HepG2 (cell line): ENCODE measurements at regions not wholly inside any gene's neighbourhood (a gene's known extent, or its start where the extent isn't known, plus 50 kb on each side); places are given as distances from the start of the nearest gene placed in this dataset.

Experiments used
- ATAC-seq: fragments of 200-7000 bp; cut with Tn5 transposase; 3 replicates; pipeline ENCODE4 v1.9.1; 2020; ENCODE audit warnings: mild to moderate bottlenecking, moderate library complexity
- BruUV-seq: library from RNA; stranded (reverse); fragments of 400-500 nt; replicated peaks from 2 replicates; lab custom pipeline; 2021; lab: Mats Ljungman, UMichigan
- CTCF ChIA-PET: fragments of 300-600 bp; formaldehyde crosslinking; extraction: SDS; loops from one replicate; lab custom pipeline; 2021; ENCODE audit warnings: low total read pairs, inconsistent platforms, low intra/inter-chr PET ratio; lab: Yijun Ruan, JAX
- POLR2A ChIA-PET: fragments of 350-600 bp; sonication (Branson Sonifier 250); formaldehyde crosslinking; loops from one replicate; lab custom pipeline; 2020; ENCODE audit warnings: antibody characterized with exemption, inconsistent platforms; lab: Yijun Ruan, JAX
- DNase-seq: peaks from one replicate; pipeline ENCODE4 v3.0.0-alpha.2; 2015; ENCODE audit warnings: low spot score
- FAIRE-seq: peaks from 3 replicates; lab custom pipeline; 2011; peaks lifted over from hg19 to GRCh38; lab: Jason Lieb, UNC
- H2AFZ ChIP-seq: one replicate; pipeline ENCODE4 v1.6.1; 2011; ENCODE audit warnings: low read length, inconsistent platforms
- H3K27ac ChIP-seq: fragments of 300-600 bp; 3 replicates; pipeline ENCODE4 v1.8.0; 2011; ENCODE audit warnings: mixed run types, mild to moderate bottlenecking, mixed read lengths, low read length, inconsistent platforms; ENCODE audit not compliant: insufficient read depth; ENCODE audit errors: extremely low read length
- H3K27me3 ChIP-seq, 2 experiments: fragments of 200-600 bp in 1 of 2; 2 replicates in 1 of 2; 3 replicates in 1 of 2; pipeline versions ENCODE4 v1.6.0 to v1.8.0; 2011; ENCODE audit warnings: low read length in 2 of 2, mild to moderate bottlenecking in 2 of 2, moderate library complexity in 2 of 2, inconsistent platforms in 1 of 2; ENCODE audit not compliant: insufficient read depth in 2 of 2, control insufficient read depth in 1 of 2
- H3K36me3 ChIP-seq, 2 experiments: fragments of 200-600 bp in 1 of 2; replicated peaks in 1 of 2; 2 replicates in 1 of 2; 3 replicates in 1 of 2; pipeline versions ENCODE4 v1.5.1 to v1.8.0; 2011; ENCODE audit warnings: low read length in 2 of 2, inconsistent platforms in 1 of 2; ENCODE audit not compliant: insufficient read depth in 2 of 2, control insufficient read depth in 1 of 2
- H3K4me1 ChIP-seq: 2 replicates; pipeline ENCODE4 v1.5.1; 2012; ENCODE audit warnings: low read length, inconsistent platforms; ENCODE audit not compliant: insufficient read depth
- H3K4me2 ChIP-seq: 2 replicates; pipeline ENCODE4 v1.6.0; 2011; ENCODE audit warnings: low read depth, low read length, inconsistent platforms
- H3K4me3 ChIP-seq, 3 experiments: fragments of 200-600 bp in 1 of 3; sonication (generic), shearing (Covaris generic) in 1 of 3; replicated peaks in 1 of 3; 2 replicates each; pipeline ENCODE4 v1.5.1; 2011 to 2016; ENCODE audit warnings: low read length in 3 of 3, inconsistent platforms in 2 of 3, low read depth in 2 of 3, mild to moderate bottlenecking in 2 of 3, control low read depth in 1 of 3, mixed read lengths in 1 of 3; ENCODE audit not compliant: insufficient read depth in 1 of 3
- H3K79me2 ChIP-seq: one replicate; pipeline ENCODE4 v1.6.1; 2011; ENCODE audit warnings: low read length, inconsistent platforms; ENCODE audit not compliant: insufficient read depth
- H3K9ac ChIP-seq: 2 replicates; pipeline ENCODE4 v1.6.0; 2011; ENCODE audit warnings: mild to moderate bottlenecking, low read depth, low read length, inconsistent platforms; ENCODE audit not compliant: insufficient read depth
- H3K9me3 ChIP-seq: 2 replicates; pipeline ENCODE4 v1.5.1; 2012; ENCODE audit warnings: mild to moderate bottlenecking, low read length
- H4K20me1 ChIP-seq: 2 replicates; pipeline ENCODE4 v1.6.0; 2011; ENCODE audit warnings: inconsistent platforms, mild to moderate bottlenecking, low read length, moderate library complexity; ENCODE audit not compliant: insufficient read depth
- CC2D1A ChIP-seq: sonication (generic); formaldehyde crosslinking; IDR thresholded peaks from 2 replicates; pipeline ENCODE4 v1.8.1; 2023; ENCODE audit warnings: mild to moderate bottlenecking, missing genetic modification reagents
- EZH2 ChIP-seq: conservative IDR thresholded peaks from 2 replicates; pipeline ENCODE4 v1.6.1; 2012; ENCODE audit warnings: mild to moderate bottlenecking, low read depth, low read length, moderate library complexity
- FOSL2 ChIP-seq: sonication (generic); formaldehyde crosslinking; IDR thresholded peaks from 2 replicates; pipeline ENCODE4 v1.4.0; 2020; ENCODE audit warnings: missing genetic modification reagents
- GATAD1 ChIP-seq: IDR thresholded peaks from 2 replicates; pipeline ENCODE4 v1.6.1; 2016; ENCODE audit warnings: missing genetic modification reagents, missing compliant biosample characterization
- HMG20B ChIP-seq: conservative IDR thresholded peaks from 2 replicates; pipeline ENCODE4 v1.6.1; 2016; ENCODE audit warnings: missing genetic modification reagents, missing compliant biosample characterization
- KLF16 ChIP-seq, 2 experiments: sonication (generic) in 1 of 2; formaldehyde crosslinking in 1 of 2; IDR thresholded peaks; 2 replicates each; pipeline versions ENCODE4 v1.6.1 to v1.8.0; 2016 to 2023; ENCODE audit warnings: missing genetic modification reagents in 2 of 2, missing compliant biosample characterization in 1 of 2
- PPARG ChIP-seq: conservative IDR thresholded peaks from 2 replicates; pipeline ENCODE4 v1.6.1; 2016; ENCODE audit warnings: missing biosample characterization, missing genetic modification reagents
- SIN3B ChIP-seq: fragments of 150-350 bp; IDR thresholded peaks from 2 replicates; pipeline ENCODE4 v1.6.1; 2014; ENCODE audit warnings: low read length
- TBX2 ChIP-seq: sonication (generic); formaldehyde crosslinking; IDR thresholded peaks from 2 replicates; pipeline ENCODE4 v1.5.0; 2020; ENCODE audit warnings: missing genetic modification reagents, mild to moderate bottlenecking, borderline replicate concordance
- XBP1 ChIP-seq: sonication (generic); formaldehyde crosslinking; IDR thresholded peaks from 2 replicates; pipeline ENCODE4 v1.5.0; 2020; ENCODE audit warnings: missing genetic modification reagents
- ZC3H13 ChIP-seq: sonication (generic); formaldehyde crosslinking; IDR thresholded peaks from 2 replicates; pipeline ENCODE4 v1.8.1; 2023; ENCODE audit warnings: mild to moderate bottlenecking, missing genetic modification reagents, moderate library complexity
- ZNF234 ChIP-seq: sonication (generic); formaldehyde crosslinking; conservative IDR thresholded peaks from 2 replicates; pipeline ENCODE4 v1.5.1; 2020; ENCODE audit warnings: mild to moderate bottlenecking, missing genetic modification reagents
- ZNF256 ChIP-seq: sonication (generic); formaldehyde crosslinking; conservative IDR thresholded peaks from 2 replicates; pipeline ENCODE4 v1.4.0; 2020; ENCODE audit warnings: missing genetic modification reagents
- ZNF883 ChIP-seq: sonication (generic); formaldehyde crosslinking; IDR thresholded peaks from 2 replicates; pipeline ENCODE4 v1.5.1; 2020; ENCODE audit warnings: mild to moderate bottlenecking, missing genetic modification reagents; ENCODE audit errors: not compliant biosample characterization
- WGBS: methylation state at CpG from one replicate; pipeline ENCODE4 v1.1.6; 2017; ENCODE audit warnings: low lambda C conversion rate; 5-methylcytosine and 5-hydroxymethylcytosine counted together
- in situ Hi-C: cut with HindIII; loops from 2 replicates; pipeline ENCODE4 v1.10.0; 2017; ENCODE audit warnings: low pct_unique_long_range_greater_than_20kb; ENCODE audit not compliant: extremely low pct_ligation_motif_present
- intact Hi-C: fragments of 100-400 bp; cut with micrococcal nuclease; formaldehyde crosslinking; loops from one replicate; pipeline ENCODE4 v1.10.0; 2022; ENCODE audit not compliant: unreplicated experiment
- TF ChIP-seq, protein P1 (sequence below), 2 experiments: IDR thresholded peaks; 2 replicates each; pipeline ENCODE4 v1.6.1; 2011 to 2012; ENCODE audit warnings: low read length in 2 of 2, borderline replicate concordance in 1 of 2, low read depth in 1 of 2, mild to moderate bottlenecking in 1 of 2, moderate library complexity in 1 of 2
- TF ChIP-seq, protein P2 (sequence below): sonication (generic); formaldehyde crosslinking; IDR thresholded peaks from 2 replicates; pipeline ENCODE4 v1.4.0; 2020; ENCODE audit warnings: missing genetic modification reagents
- TF ChIP-seq, protein P3 (sequence below): conservative IDR thresholded peaks from 2 replicates; pipeline ENCODE4 v1.6.1; 2018; ENCODE audit warnings: missing genetic modification reagents

DNA sequence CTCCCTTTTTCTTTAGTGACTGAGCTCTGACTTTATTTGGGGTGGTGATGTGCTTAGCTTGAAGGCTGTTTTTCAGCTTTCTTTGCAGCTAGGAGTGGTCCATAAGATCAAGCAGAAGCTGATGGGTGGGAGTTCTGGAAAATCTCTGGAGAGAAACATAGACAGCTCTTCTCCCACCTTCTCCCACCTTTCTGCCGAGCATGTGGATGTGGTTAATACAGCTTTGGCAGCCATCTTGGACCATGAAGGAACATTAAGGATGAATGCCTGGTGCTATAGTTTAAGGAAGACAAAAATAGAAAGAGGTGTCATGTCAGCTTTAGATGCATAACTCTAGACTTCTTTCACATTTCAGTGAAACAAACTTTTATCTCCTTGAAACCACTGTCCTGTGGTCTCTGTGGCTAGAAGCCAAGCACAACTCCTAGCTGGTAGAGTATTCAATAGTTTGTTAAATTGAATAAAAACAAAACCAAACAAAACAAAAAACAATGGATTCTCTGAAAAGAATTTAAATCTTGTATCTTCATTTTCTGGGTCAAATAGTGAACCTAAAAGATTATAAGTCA is 203.6 kb upstream of the SESN3 start:
- DNase-seq (no peak), FAIRE-seq (no peak), ATAC-seq (no peak)
- no peaks in the 10 kb centered on the region for H3K36me3 ChIP-seq
- BruUV-seq = no TSS peak
- H3K27me3 ChIP-seq = no peaks in the 10 kb centered on the region
- POLR2A ChIA-PET = no interaction called here
- WGBS = 0% methylated on average over 1 of the region's 1 CpG
- intact Hi-C loops (no loop called here), in situ Hi-C loops (no loop called here)
- H3K9me3 ChIP-seq = no peaks in the 10 kb centered on the region
- no peaks in the 10 kb centered on the region for H3K79me2 ChIP-seq
- no peak overlapping the region for H2AFZ ChIP-seq
- TF ChIP-seq, protein P1, sequence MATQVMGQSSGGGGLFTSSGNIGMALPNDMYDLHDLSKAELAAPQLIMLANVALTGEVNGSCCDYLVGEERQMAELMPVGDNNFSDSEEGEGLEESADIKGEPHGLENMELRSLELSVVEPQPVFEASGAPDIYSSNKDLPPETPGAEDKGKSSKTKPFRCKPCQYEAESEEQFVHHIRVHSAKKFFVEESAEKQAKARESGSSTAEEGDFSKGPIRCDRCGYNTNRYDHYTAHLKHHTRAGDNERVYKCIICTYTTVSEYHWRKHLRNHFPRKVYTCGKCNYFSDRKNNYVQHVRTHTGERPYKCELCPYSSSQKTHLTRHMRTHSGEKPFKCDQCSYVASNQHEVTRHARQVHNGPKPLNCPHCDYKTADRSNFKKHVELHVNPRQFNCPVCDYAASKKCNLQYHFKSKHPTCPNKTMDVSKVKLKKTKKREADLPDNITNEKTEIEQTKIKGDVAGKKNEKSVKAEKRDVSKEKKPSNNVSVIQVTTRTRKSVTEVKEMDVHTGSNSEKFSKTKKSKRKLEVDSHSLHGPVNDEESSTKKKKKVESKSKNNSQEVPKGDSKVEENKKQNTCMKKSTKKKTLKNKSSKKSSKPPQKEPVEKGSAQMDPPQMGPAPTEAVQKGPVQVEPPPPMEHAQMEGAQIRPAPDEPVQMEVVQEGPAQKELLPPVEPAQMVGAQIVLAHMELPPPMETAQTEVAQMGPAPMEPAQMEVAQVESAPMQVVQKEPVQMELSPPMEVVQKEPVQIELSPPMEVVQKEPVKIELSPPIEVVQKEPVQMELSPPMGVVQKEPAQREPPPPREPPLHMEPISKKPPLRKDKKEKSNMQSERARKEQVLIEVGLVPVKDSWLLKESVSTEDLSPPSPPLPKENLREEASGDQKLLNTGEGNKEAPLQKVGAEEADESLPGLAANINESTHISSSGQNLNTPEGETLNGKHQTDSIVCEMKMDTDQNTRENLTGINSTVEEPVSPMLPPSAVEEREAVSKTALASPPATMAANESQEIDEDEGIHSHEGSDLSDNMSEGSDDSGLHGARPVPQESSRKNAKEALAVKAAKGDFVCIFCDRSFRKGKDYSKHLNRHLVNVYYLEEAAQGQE (IDR thresholded peaks at IDR 0.05; ENCODE audit: borderline replicate concordance in 1 of 2, low read depth in 1 of 2, low read length in 2 of 2) = no peak
- TF ChIP-seq FOSL2 = no peak
- no peak for TF ChIP-seq TBX2 (CRISPR knock-in tag)
- TF ChIP-seq HMG20B = no peak
- TF ChIP-seq, protein P2, sequence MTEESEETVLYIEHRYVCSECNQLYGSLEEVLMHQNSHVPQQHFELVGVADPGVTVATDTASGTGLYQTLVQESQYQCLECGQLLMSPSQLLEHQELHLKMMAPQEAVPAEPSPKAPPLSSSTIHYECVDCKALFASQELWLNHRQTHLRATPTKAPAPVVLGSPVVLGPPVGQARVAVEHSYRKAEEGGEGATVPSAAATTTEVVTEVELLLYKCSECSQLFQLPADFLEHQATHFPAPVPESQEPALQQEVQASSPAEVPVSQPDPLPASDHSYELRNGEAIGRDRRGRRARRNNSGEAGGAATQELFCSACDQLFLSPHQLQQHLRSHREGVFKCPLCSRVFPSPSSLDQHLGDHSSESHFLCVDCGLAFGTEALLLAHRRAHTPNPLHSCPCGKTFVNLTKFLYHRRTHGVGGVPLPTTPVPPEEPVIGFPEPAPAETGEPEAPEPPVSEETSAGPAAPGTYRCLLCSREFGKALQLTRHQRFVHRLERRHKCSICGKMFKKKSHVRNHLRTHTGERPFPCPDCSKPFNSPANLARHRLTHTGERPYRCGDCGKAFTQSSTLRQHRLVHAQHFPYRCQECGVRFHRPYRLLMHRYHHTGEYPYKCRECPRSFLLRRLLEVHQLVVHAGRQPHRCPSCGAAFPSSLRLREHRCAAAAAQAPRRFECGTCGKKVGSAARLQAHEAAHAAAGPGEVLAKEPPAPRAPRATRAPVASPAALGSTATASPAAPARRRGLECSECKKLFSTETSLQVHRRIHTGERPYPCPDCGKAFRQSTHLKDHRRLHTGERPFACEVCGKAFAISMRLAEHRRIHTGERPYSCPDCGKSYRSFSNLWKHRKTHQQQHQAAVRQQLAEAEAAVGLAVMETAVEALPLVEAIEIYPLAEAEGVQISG = no peak
- no peak for TF ChIP-seq SIN3B
- TF ChIP-seq ZNF883 (CRISPR knock-in tag) = no peak
- TF ChIP-seq, protein P3, sequence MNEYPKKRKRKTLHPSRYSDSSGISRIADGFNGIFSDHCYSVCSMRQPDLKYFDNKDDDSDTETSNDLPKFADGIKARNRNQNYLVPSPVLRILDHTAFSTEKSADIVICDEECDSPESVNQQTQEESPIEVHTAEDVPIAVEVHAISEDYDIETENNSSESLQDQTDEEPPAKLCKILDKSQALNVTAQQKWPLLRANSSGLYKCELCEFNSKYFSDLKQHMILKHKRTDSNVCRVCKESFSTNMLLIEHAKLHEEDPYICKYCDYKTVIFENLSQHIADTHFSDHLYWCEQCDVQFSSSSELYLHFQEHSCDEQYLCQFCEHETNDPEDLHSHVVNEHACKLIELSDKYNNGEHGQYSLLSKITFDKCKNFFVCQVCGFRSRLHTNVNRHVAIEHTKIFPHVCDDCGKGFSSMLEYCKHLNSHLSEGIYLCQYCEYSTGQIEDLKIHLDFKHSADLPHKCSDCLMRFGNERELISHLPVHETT = no peak
- no peak for TF ChIP-seq PPARG (CRISPR knock-in tag)
- TF ChIP-seq GATAD1 (CRISPR knock-in tag) = no peak
- no peak for TF ChIP-seq ZNF234 (CRISPR knock-in tag)
- no peak for TF ChIP-seq EZH2
- TF ChIP-seq XBP1 = no peak
- TF ChIP-seq CC2D1A (CRISPR knock-in tag) = no peak
- no peak for TF ChIP-seq ZNF256 (CRISPR knock-in tag)
- TF ChIP-seq ZC3H13 = no peak
- no peak for TF ChIP-seq KLF16 (CRISPR knock-in tag; IDR thresholded peaks at IDR 0.05)
- H3K9ac ChIP-seq = no peak overlapping the region
- no peaks in the 10 kb centered on the region for H3K4me1 ChIP-seq
- no peak overlapping the region for H3K4me2 ChIP-seq
- no peak overlapping the region for H3K4me3 ChIP-seq
- CTCF ChIA-PET = no interaction called here
- H4K20me1 ChIP-seq = no peaks in the 10 kb centered on the region
- no peak overlapping the region for H3K27ac ChIP-seq
